ENCODE measurements at regions not wholly inside any gene's neighbourhood (a gene's known extent, or its start where the extent isn't known, plus 50 kb on each side); places are given as distances from the start of the nearest gene placed in this dataset.

DNA sequence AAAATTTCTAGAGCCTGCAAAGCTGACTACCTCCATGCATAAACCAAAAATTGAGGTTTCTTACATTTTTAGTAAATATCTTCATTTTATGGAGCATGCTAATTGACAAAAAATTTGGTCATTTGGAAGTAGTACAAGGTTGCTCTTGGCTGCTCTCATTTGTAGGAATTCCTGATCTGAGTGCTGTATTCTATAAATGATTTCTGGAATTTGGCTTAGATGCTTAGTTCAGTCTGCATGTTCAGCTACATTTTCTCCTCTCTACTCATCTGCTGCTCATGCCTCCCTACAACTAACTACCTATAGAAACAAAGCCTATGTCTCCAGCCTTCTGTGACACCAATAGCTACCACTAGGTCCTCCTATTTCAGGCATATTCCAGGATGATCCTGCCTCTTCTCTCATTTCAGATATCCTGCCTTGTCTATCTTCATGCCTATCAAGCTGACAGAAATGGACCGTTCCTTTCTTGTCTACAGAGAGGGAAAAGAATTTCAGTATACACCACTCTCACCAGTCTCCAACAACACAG lies 901.1 kb downstream of the TBL1XR1 start:
- TF ChIP-seq POLR2AphosphoS5 (IDR thresholded peaks at IDR 0.05; ENCODE audit: low read depth) (no peak), SPI1 (IDR thresholded peaks at IDR 0.05; ENCODE audit: borderline replicate concordance, low read depth) (no peak), GABPA (IDR thresholded peaks at IDR 0.05; ENCODE audit: low read depth) (no peak)
- TF ChIP-seq, protein P1, sequence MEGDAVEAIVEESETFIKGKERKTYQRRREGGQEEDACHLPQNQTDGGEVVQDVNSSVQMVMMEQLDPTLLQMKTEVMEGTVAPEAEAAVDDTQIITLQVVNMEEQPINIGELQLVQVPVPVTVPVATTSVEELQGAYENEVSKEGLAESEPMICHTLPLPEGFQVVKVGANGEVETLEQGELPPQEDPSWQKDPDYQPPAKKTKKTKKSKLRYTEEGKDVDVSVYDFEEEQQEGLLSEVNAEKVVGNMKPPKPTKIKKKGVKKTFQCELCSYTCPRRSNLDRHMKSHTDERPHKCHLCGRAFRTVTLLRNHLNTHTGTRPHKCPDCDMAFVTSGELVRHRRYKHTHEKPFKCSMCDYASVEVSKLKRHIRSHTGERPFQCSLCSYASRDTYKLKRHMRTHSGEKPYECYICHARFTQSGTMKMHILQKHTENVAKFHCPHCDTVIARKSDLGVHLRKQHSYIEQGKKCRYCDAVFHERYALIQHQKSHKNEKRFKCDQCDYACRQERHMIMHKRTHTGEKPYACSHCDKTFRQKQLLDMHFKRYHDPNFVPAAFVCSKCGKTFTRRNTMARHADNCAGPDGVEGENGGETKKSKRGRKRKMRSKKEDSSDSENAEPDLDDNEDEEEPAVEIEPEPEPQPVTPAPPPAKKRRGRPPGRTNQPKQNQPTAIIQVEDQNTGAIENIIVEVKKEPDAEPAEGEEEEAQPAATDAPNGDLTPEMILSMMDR (IDR thresholded peaks at IDR 0.05; ENCODE audit: insufficient read depth, low read length), result no peak
- TF ChIP-seq, protein P2, sequence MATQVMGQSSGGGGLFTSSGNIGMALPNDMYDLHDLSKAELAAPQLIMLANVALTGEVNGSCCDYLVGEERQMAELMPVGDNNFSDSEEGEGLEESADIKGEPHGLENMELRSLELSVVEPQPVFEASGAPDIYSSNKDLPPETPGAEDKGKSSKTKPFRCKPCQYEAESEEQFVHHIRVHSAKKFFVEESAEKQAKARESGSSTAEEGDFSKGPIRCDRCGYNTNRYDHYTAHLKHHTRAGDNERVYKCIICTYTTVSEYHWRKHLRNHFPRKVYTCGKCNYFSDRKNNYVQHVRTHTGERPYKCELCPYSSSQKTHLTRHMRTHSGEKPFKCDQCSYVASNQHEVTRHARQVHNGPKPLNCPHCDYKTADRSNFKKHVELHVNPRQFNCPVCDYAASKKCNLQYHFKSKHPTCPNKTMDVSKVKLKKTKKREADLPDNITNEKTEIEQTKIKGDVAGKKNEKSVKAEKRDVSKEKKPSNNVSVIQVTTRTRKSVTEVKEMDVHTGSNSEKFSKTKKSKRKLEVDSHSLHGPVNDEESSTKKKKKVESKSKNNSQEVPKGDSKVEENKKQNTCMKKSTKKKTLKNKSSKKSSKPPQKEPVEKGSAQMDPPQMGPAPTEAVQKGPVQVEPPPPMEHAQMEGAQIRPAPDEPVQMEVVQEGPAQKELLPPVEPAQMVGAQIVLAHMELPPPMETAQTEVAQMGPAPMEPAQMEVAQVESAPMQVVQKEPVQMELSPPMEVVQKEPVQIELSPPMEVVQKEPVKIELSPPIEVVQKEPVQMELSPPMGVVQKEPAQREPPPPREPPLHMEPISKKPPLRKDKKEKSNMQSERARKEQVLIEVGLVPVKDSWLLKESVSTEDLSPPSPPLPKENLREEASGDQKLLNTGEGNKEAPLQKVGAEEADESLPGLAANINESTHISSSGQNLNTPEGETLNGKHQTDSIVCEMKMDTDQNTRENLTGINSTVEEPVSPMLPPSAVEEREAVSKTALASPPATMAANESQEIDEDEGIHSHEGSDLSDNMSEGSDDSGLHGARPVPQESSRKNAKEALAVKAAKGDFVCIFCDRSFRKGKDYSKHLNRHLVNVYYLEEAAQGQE (IDR thresholded peaks at IDR 0.05; ENCODE audit: insufficient replicate concordance, low read depth), result no peak
